GM19372 (cell line): ENCODE measurements at regions not wholly inside any gene's neighbourhood (a gene's known extent, or its start where the extent isn't known, plus 50 kb on each side); places are given as distances from the start of the nearest gene placed in this dataset.
"Not testable (repeated sequence)": the region's sequence is repeated elsewhere in the genome, so short reads cannot be mapped to it uniquely, and the experiment has no call there.

ENCODE experiments used
- ATAC-seq: cut with Tn5 transposase; IDR thresholded peaks from one replicate; pipeline ENCODE4 v1.9.1; 2021; ENCODE audit warnings: mild to moderate bottlenecking, low read depth, moderate library complexity; ENCODE audit not compliant: unreplicated experiment

- no peak for ATAC-seq
Measured at GRCh38 chr3:72276806-72277205, 491.9 kb upstream of the PROK2 start.

DNA sequence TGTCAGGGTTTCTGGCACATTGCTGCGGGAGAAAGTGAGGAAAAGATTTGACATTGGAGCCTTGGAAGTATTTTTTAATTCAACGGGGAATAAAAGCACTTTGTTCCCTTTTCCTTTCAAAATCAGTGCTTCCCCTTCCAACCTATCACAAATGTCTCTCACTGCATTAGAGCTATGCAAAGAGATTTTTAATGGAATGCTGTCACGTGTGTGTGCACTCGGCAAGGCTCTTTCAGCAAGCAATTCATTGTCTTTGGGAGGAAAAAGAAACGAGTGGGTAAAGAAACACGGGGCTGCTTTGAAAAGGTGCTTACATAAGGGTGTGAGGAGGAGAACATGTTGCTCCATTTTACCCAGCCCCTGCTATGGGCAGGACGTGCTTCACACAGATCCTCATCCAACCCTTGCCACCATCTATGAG is 490.4 kb upstream of the PROK2 start:
- no peak for ATAC-seq

DNA sequence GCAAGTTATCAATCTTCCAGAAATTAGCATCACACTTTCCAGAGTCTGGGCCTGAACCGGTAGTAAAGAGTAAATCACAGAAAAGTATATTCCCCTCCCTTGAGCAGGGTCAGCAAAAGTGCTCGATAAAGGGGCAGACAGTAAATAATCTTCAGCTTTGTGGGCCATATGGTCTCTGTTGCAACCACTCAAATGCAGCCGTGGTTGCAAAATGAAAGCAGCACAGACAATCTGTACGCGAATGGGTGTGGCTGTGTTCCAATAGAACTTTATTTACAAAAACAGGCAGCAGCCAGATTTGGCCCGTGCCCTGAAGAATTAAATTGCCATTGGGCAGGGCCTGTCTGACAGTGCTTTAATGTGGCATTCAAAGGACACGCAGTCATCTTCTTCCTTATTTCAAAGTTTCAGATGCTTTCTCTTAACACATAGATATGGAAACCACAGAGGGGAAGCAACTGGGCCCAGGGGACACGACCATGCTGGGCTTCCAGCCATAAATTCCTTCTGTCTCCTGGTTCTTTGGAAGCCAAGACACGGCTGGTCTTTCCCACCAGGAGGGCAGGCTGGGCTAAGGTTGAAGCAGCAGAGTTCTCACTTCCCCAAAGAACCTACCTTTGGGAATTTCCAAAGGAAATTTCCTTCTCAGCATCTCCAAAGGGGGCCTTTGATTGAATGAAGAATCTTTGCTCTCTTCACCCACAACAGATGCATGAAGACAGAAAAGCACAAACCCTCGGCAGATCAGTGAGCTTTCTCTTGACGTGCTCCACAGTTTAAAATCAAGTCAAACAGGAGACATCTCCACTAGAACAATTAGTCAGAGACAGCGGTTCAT is 489.8 kb upstream of the PROK2 start:
- ATAC-seq: no peak

GRCh38 chr3:72273615-72274014 is 488.7 kb upstream of the PROK2 start:
- ATAC-seq: no peak

DNA sequence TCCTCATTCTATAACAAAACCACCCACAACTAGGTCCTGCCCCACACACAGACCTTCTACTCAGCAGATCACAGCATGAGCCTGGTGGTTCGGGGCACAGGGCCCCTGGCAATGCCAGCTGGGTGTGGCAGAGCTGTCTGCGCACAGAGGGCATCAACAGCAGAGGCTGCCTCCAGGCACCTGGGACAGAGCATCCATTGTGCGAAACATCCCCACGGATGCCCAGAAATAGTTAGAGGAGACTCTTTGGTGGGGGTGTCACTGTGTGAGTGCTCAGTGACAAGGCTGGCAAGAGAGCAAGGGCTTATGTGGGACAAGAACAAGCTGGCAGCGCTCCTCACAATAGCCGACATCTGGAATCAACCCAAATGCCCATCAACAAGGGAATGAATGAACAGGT is 487.4 kb upstream of the PROK2 start:
- ATAC-seq: no peak

- ATAC-seq: no peak
Measured at GRCh38 chr3:72271923-72272322, 487.0 kb upstream of the PROK2 start.

DNA sequence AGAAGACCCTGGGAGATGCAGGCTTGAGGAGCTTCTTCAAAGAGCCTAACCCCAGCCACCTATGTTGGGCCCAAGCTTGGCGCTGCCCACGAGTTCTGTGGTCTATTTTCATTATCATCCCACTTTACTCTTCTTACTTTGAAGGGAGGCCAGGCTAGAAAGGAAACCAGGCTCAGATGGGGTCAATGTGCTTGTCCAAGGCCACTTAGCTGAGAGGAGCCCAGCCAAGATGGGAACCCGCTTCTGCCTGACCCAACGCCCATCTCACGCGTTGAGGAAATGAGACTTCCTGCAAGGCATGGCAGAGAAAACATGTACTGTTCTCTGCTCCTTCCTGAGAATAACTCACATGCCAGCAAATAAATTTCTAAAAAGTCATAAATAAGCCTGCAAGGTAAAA is 486.3 kb upstream of the PROK2 start:
- ATAC-seq: no peak

GRCh38 chr3:72270730-72271129 is 485.8 kb upstream of the PROK2 start:
- no peak for ATAC-seq

- no peak for ATAC-seq
Measured at GRCh38 chr3:72270072-72270681, 485.2 kb upstream of the PROK2 start.

- ATAC-seq: no peak
Measured at GRCh38 chr3:72269475-72269874, 484.5 kb upstream of the PROK2 start.

DNA sequence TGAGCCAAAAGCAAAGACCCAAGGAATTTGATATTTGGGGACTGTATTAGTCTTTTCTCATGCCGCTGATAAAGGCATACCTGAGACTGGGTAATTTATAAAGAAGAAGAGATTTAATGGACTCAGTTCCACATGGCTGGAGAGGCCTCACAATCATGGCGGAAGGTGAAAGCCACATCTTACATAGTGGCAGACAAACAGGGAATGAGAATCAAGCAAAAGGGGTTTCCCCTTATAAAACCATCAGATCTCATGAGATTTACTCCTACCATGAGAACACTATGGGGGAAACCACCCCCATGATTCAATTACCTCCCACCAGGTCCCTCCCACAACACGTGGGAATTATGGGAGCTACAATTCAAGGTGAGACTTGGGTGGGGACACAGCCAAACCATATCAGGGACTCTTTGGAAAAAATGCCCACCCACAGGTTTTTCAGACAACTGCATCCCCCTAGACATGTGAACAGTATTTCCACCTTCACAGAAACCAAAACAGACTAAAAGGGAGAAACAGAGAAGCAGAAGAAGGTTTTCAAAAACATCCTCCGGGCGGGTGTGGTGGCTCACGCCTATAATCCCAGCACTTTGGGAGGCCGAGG is 482.1 kb upstream of the PROK2 start:
- not testable (repeated sequence) for ATAC-seq

- ATAC-seq: no peak
Measured at GRCh38 chr3:72266016-72266370, 481.0 kb upstream of the PROK2 start.

DNA sequence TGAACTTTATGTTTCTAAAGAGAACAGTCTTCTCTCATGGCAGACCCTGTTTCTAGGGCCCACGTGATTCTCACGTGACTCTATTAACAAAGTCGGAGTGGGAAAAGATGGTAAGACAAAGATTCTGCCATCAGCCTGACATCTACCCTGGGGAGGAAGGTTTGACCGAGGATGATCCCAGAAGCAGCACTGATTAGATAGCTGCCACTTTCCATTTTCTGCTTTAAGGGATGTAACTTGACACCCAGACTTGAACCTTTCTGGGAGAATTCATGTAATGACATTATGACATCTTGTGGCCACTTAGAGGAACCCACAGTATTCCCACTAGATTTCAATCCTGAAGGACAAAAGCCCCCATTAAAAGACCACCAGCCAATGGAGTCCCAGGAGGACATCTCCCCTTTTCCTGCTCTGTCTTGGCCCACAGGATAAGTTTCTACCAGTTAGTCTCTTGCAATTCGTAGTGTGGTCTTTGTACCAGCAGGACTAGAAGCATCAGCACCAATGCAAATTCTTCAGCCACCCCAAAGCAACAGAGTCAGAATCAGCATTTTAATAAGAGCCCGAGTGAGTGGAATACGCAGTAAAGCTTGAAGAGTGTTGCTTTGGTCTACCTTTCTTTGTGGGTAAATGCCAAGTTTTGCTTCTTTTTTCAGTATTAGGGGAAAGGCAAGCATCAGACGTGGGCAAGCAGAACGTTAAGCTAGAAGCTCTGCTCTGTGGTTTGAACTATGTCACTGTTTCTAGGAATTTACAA is 480.5 kb upstream of the PROK2 start:
- no peak for ATAC-seq

DNA sequence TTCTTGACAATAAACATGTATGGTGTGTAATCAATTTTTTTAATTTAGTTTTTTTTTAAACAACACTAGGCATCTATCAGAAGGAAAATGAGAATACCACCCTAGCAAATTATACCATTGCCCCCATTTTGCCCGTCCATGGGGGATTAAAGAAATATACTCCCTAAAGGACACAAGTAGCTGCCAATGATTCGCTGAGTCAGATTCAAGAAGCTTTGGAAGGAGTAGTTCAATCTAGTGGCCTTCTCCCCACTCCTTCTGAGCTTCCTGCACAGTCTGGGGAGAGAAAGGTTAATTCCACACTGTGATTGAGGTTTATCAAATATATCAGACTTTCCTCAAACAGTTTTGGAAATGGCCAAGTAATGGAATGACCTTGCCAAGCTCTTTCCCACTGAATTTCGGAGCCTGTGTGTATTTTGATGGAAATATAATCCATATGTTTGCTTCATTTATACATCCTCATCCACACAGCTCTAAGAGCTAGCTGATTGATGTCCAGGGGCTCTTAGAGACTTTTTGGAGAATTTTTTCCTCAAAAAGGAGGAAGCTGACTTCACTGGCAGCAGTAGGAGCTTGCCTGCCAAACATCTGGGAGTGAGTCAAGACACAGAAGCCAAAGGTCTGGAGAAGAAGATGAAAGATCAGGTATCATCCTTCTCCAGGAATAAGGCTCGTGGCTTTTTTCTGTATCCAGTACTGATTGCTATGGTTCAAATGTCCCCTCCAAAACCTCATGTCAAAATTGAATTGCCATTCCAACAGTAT is 478.5 kb upstream of the PROK2 start:
- no peak for ATAC-seq

DNA sequence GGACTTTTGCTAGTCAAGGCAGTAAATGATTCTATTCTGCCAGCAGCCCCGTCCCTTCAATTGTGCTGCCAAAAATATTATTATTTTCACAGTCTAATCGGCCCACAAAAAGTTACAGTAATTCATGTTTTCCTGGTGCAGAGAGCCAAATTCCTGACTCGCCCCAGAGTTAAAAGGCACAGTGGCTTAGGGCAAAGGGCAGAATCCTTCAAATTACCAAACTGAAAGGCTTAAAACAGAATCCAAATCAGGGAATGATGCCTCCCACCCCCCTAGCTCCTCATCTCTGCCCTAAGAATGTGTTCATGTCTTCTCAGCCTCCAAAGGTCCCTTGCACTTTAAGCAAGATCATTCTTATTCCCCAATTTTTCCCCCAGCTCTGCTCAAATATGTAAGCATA is 477.8 kb upstream of the PROK2 start:
- ATAC-seq: no peak

DNA sequence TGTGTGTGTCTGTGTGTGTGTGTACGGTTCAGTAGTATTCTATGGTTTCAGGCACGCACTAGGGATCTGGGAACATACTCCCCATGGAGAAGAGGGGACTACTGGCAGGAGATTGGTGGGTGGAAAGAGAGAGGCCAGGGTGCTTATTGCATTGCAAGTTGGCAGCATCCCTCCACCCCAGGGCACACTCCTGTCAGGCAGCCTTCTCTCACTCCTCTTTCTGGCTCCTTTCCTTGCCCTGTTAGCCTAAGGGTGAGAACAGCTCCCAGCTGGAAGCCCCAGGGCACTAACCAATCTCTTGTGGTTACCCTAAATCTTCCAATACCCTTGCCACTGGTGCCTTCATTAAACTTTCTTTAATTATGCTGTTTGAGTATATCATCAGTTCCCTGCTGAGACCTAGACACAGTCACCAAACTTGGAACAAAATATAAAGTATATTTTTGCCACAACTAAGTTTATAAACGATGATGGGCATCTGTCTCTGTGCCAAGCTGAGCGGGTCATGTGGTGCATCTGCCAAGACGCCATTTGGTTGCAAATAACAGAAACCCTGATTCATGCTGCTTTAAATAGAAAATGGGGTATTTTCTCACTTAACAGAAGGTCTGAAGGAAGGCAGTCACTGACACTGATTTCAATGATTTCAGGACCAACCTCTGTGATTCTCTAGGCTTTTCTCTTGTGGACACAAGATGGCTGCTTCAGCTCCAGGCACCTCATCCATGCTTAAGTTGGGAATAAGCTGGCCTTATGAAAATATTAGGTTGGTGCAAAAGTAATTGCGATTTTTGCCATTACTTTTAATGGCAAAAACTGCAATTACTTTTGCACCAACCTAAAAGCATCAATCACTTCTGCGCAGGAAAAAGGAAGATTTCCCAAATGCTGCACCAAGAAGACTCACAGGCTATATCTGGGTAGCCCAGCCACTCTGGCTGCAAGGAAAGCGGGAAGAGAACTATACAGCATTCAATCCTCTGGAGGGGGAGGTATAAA is 476.9 kb upstream of the PROK2 start:
- ATAC-seq: no peak

DNA sequence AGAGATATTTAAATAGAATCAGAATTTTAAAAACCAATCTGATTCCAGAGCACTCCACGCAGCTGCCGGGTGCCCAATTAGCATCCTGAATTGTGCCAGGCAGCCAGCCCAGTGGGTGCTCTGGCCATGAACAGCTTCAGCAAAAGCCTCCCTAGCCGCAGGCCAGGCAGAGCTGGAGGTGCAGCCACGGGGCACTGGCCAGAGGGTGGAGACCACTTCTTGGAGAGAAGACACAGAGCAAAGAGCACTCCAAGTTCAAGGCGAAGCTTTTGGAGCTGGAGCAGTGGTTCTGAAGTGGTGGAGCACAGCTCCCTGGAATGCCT is 475.6 kb upstream of the PROK2 start:
- ATAC-seq: no peak

- no peak for ATAC-seq
Measured at GRCh38 chr3:72259755-72260587, 475.0 kb upstream of the PROK2 start.
